Neural cell (in vitro differentiated cells): ENCODE measurements at regions not wholly inside any gene's neighbourhood (a gene's known extent, or its start where the extent isn't known, plus 50 kb on each side); places are given as distances from the start of the nearest gene placed in this dataset.

ENCODE experiments used
- EZH2 ChIP-seq: fragments of 200-600, 300-800 bp; shearing (Covaris generic), sonication (generic); IDR thresholded peaks from 2 replicates; pipeline ENCODE4 v1.6.1; 2014; ENCODE audit warnings: antibody characterized with exemption, low read length, borderline replicate concordance, mild to moderate bottlenecking; ENCODE audit not compliant: insufficient read depth, poor library complexity, severe bottlenecking
- SMC3 ChIP-seq: fragments of 450-650 bp; conservative IDR thresholded peaks from 2 replicates; pipeline ENCODE4 v1.6.1; 2014; ENCODE audit warnings: antibody characterized with exemption, mild to moderate bottlenecking, moderate library complexity; ENCODE audit not compliant: poor library complexity
- TF ChIP-seq, protein P1 (sequence below): fragments of 450-650 bp; IDR thresholded peaks from 2 replicates; pipeline ENCODE4 v1.5.1; 2014; ENCODE audit warnings: antibody characterized with exemption, mild to moderate bottlenecking, moderate library complexity; ENCODE audit not compliant: poor library complexity, severe bottlenecking

DNA sequence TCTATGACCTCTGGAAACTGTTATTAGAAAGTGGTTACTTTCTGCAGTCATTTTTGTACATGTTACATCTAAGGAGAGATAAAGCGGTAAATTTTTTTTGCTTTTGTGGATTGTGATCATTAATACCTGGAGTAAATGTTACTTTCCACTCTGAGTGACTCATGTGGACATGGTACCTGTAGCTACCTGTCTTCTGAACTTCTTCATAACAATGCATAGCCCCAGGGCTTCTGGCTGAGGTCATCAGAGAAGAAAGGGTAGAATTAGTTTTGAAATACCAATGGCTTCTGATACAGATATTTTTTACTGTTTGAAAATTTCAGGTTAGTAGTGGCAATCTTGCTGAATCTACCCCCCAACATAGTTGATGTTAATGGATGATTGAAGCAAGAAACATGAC is 489.3 kb downstream of the RWDD3 start:
- TF ChIP-seq, protein P1, sequence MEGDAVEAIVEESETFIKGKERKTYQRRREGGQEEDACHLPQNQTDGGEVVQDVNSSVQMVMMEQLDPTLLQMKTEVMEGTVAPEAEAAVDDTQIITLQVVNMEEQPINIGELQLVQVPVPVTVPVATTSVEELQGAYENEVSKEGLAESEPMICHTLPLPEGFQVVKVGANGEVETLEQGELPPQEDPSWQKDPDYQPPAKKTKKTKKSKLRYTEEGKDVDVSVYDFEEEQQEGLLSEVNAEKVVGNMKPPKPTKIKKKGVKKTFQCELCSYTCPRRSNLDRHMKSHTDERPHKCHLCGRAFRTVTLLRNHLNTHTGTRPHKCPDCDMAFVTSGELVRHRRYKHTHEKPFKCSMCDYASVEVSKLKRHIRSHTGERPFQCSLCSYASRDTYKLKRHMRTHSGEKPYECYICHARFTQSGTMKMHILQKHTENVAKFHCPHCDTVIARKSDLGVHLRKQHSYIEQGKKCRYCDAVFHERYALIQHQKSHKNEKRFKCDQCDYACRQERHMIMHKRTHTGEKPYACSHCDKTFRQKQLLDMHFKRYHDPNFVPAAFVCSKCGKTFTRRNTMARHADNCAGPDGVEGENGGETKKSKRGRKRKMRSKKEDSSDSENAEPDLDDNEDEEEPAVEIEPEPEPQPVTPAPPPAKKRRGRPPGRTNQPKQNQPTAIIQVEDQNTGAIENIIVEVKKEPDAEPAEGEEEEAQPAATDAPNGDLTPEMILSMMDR: no peak
- TF ChIP-seq SMC3: no peak
- no peak for TF ChIP-seq EZH2
